HEK293 (cell line): ENCODE measurements at regions not wholly inside any gene's neighbourhood (a gene's known extent, or its start where the extent isn't known, plus 50 kb on each side); places are given as distances from the start of the nearest gene placed in this dataset.

Experiments
- CTCF ChIA-PET: fragments of 350-600 bp; formaldehyde crosslinking; extraction: SDS; loops from one replicate; lab custom pipeline; 2021; ENCODE audit warnings: antibody characterized with exemption; lab: Yijun Ruan, JAX
- POLR2A ChIA-PET: fragments of 300-600 bp; formaldehyde crosslinking; extraction: SDS; loops from one replicate; lab custom pipeline; 2020; ENCODE audit warnings: antibody characterized with exemption, inconsistent platforms; lab: Yijun Ruan, JAX
- H3K27ac ChIP-seq: fragments of 200-500 bp; sonication (Bioruptor generic); 2 replicates; pipeline ENCODE4 v1.5.1; 2014; ENCODE audit warnings: low read depth, low read length, control low read depth, inconsistent platforms; ENCODE audit errors: extremely low read depth
- H3K36me3 ChIP-seq, 2 experiments: fragments of 200-500 bp in 1 of 2; sonication (Bioruptor generic) in 1 of 2; 1 replicate in 1 of 2; 2 replicates in 1 of 2; pipeline ENCODE4 v1.5.1; 2014 to 2017; ENCODE audit warnings: inconsistent platforms in 2 of 2, low read length in 2 of 2; ENCODE audit not compliant: control insufficient read depth in 2 of 2, insufficient read depth in 1 of 2
- H3K4me1 ChIP-seq: fragments of 200-500 bp; sonication (Bioruptor generic); 2 replicates; pipeline ENCODE4 v1.5.1; 2014; ENCODE audit warnings: mild to moderate bottlenecking, low read length, inconsistent platforms; ENCODE audit not compliant: control insufficient read depth, insufficient read depth
- H3K4me3 ChIP-seq: 2 replicates; pipeline ENCODE4 v1.5.1; 2011; ENCODE audit warnings: low read depth, mild to moderate bottlenecking, control low read depth, low read length, moderate library complexity
- H3K9me3 ChIP-seq: fragments of 200-500 bp; sonication (Bioruptor generic); 2 replicates; pipeline ENCODE4 v1.5.1; 2014; ENCODE audit warnings: low read depth, low read length, inconsistent platforms; ENCODE audit not compliant: control insufficient read depth, insufficient read depth
- BCL11B ChIP-seq: fragments of 450-650 bp; formaldehyde crosslinking; IDR thresholded peaks from 2 replicates; pipeline ENCODE4 v1.5.1; 2016; ENCODE audit warnings: low read depth, missing biosample characterization, missing genetic modification characterization
- CTCF ChIP-seq: fragments of 450-650 bp; formaldehyde crosslinking; IDR thresholded peaks from 2 replicates; pipeline ENCODE4 v1.5.1; 2016; ENCODE audit warnings: missing biosample characterization, missing genetic modification characterization
- EGR2 ChIP-seq: fragments of 450-650 bp; formaldehyde crosslinking; IDR thresholded peaks from 2 replicates; pipeline ENCODE4 v1.5.1; 2016; ENCODE audit warnings: low read depth, missing biosample characterization, missing genetic modification characterization
- KLF1 ChIP-seq: fragments of 450-650 bp; formaldehyde crosslinking; IDR thresholded peaks from 2 replicates; pipeline ENCODE4 v1.5.1; 2016; ENCODE audit warnings: missing biosample characterization, missing genetic modification characterization
- MZF1 ChIP-seq: fragments of 450-650 bp; formaldehyde crosslinking; IDR thresholded peaks from 2 replicates; pipeline ENCODE4 v1.5.1; 2017; ENCODE audit warnings: missing biosample characterization, missing genetic modification characterization, borderline replicate concordance
- OSR2 ChIP-seq: fragments of 450-650 bp; formaldehyde crosslinking; IDR thresholded peaks from 2 replicates; pipeline ENCODE4 v1.5.1; 2016; ENCODE audit warnings: missing biosample characterization, missing genetic modification characterization
- PRDM1 ChIP-seq: fragments of 450-650 bp; formaldehyde crosslinking; IDR thresholded peaks from 2 replicates; pipeline ENCODE4; 2016; ENCODE audit warnings: missing biosample characterization, missing genetic modification characterization
- TRIM28 ChIP-seq: IDR thresholded peaks from 2 replicates; pipeline ENCODE4 v1.6.1; 2011; ENCODE audit warnings: low read length, control low read depth, borderline replicate concordance
- ZBTB44 ChIP-seq: fragments of 450-650 bp; IDR thresholded peaks from 2 replicates; pipeline ENCODE4 v1.5.1; 2018; ENCODE audit warnings: missing biosample characterization, mild to moderate bottlenecking, missing genetic modification characterization
- ZFP69B ChIP-seq: fragments of 450-650 bp; formaldehyde crosslinking; IDR thresholded peaks from 2 replicates; pipeline ENCODE4 v1.5.1; 2016; ENCODE audit warnings: missing biosample characterization, missing genetic modification characterization
- ZIC2 ChIP-seq: fragments of 450-650 bp; formaldehyde crosslinking; IDR thresholded peaks from 2 replicates; pipeline ENCODE4 v1.5.1; 2016; ENCODE audit warnings: missing biosample characterization, missing genetic modification characterization
- ZNF114 ChIP-seq: fragments of 450-650 bp; formaldehyde crosslinking; IDR thresholded peaks from 2 replicates; pipeline ENCODE4 v1.5.0; 2017; ENCODE audit warnings: missing biosample characterization, missing genetic modification characterization
- ZNF140 ChIP-seq: fragments of 450-650 bp; formaldehyde crosslinking; IDR thresholded peaks from 2 replicates; pipeline ENCODE4 v1.5.1; 2016; ENCODE audit warnings: missing biosample characterization, missing genetic modification characterization
- ZNF184 ChIP-seq: fragments of 450-650 bp; IDR thresholded peaks from 2 replicates; pipeline ENCODE4 v1.5.1; 2018; ENCODE audit warnings: missing biosample characterization, mild to moderate bottlenecking, missing genetic modification characterization
- ZNF23 ChIP-seq: fragments of 450-650 bp; formaldehyde crosslinking; IDR thresholded peaks from 2 replicates; pipeline ENCODE4 v1.5.1; 2016; ENCODE audit warnings: missing biosample characterization, missing genetic modification characterization, borderline replicate concordance
- ZNF24 ChIP-seq: fragments of 450-650 bp; formaldehyde crosslinking; IDR thresholded peaks from 2 replicates; pipeline ENCODE4 v1.5.1; 2016; ENCODE audit warnings: missing biosample characterization, missing genetic modification characterization
- ZNF302 ChIP-seq: fragments of 450-650 bp; formaldehyde crosslinking; IDR thresholded peaks from 2 replicates; pipeline ENCODE4 v1.5.1; 2016; ENCODE audit warnings: missing biosample characterization, missing genetic modification characterization, low read depth
- ZNF394 ChIP-seq: fragments of 450-650 bp; formaldehyde crosslinking; IDR thresholded peaks from 2 replicates; pipeline ENCODE4 v1.5.1; 2016; ENCODE audit warnings: missing biosample characterization, missing genetic modification characterization, mild to moderate bottlenecking, moderate library complexity, borderline replicate concordance
- ZNF423 ChIP-seq: fragments of 450-650 bp; formaldehyde crosslinking; IDR thresholded peaks from 2 replicates; pipeline ENCODE4 v1.5.1; 2016; ENCODE audit warnings: missing biosample characterization, missing genetic modification characterization
- ZNF510 ChIP-seq: fragments of 450-650 bp; formaldehyde crosslinking; IDR thresholded peaks from 2 replicates; pipeline ENCODE4 v1.5.1; 2018; ENCODE audit warnings: mild to moderate bottlenecking, missing genetic modification characterization, missing biosample characterization; ENCODE audit not compliant: insufficient replicate concordance
- ZNF514 ChIP-seq: fragments of 450-650 bp; formaldehyde crosslinking; IDR thresholded peaks from 2 replicates; pipeline ENCODE4 v1.5.1; 2016; ENCODE audit warnings: missing biosample characterization, missing genetic modification characterization
- ZNF530 ChIP-seq: fragments of 450-650 bp; formaldehyde crosslinking; IDR thresholded peaks from 2 replicates; pipeline ENCODE4 v1.5.1; 2016; ENCODE audit warnings: low read depth, missing biosample characterization, missing genetic modification characterization
- ZNF548 ChIP-seq: fragments of 450-650 bp; formaldehyde crosslinking; IDR thresholded peaks from 2 replicates; pipeline ENCODE4 v1.5.1; 2016; ENCODE audit warnings: missing biosample characterization, missing genetic modification characterization
- ZNF549 ChIP-seq: fragments of 450-650 bp; IDR thresholded peaks from 2 replicates; pipeline ENCODE4 v1.5.1; 2018; ENCODE audit warnings: missing biosample characterization, missing genetic modification characterization, mild to moderate bottlenecking, inconsistent platforms, moderate library complexity
- ZNF571 ChIP-seq: fragments of 450-650 bp; formaldehyde crosslinking; IDR thresholded peaks from 2 replicates; pipeline ENCODE4 v1.5.0; 2017; ENCODE audit warnings: missing biosample characterization, missing genetic modification characterization
- ZNF654 ChIP-seq: fragments of 450-650 bp; formaldehyde crosslinking; IDR thresholded peaks from 2 replicates; pipeline ENCODE4 v1.5.1; 2016; ENCODE audit warnings: low read depth, missing biosample characterization, missing genetic modification characterization
- ZNF670 ChIP-seq: fragments of 450-650 bp; formaldehyde crosslinking; IDR thresholded peaks from 2 replicates; pipeline ENCODE4 v1.5.1; 2016; ENCODE audit warnings: missing biosample characterization, missing genetic modification characterization, low read depth
- ZNF747 ChIP-seq: fragments of 450-650 bp; formaldehyde crosslinking; IDR thresholded peaks from 2 replicates; pipeline ENCODE4 v1.5.1; 2016; ENCODE audit warnings: missing biosample characterization, missing genetic modification characterization
- ZSCAN5A ChIP-seq: fragments of 450-650 bp; formaldehyde crosslinking; IDR thresholded peaks from 2 replicates; pipeline ENCODE4 v1.5.1; 2016; ENCODE audit warnings: missing biosample characterization, missing genetic modification characterization
- TF ChIP-seq, protein P1 (sequence below): fragments of 450-650 bp; formaldehyde crosslinking; optimal IDR thresholded peaks from 2 replicates; pipeline ENCODE3; 2016; ENCODE audit warnings: missing biosample characterization, mild to moderate bottlenecking, missing genetic modification characterization
- TF ChIP-seq, protein P2 (sequence below): fragments of 450-650 bp; formaldehyde crosslinking; IDR thresholded peaks from 2 replicates; pipeline ENCODE4 v1.5.1; 2017; ENCODE audit warnings: missing biosample characterization, missing genetic modification characterization

- CTCF ChIA-PET = interaction anchor here (0.6 kb wide), 1 partner anchor 1341 kb away, joined by 3 read pairs; no protein-coding TSS in a partner anchor
- TF ChIP-seq ZSCAN5A (tag by site-specific recombination) (no peak), ZNF114 (tag by site-specific recombination) (no peak), MZF1 (tag by site-specific recombination) (no peak), ZNF423 (tag by site-specific recombination) (no peak), ZNF747 (tag by site-specific recombination) (no peak), ZNF302 (tag by site-specific recombination) (no peak), TRIM28 (no peak), EGR2 (no peak), ZNF530 (tag by site-specific recombination) (no peak), ZNF654 (tag by site-specific recombination) (no peak), ZIC2 (tag by site-specific recombination) (no peak), ZNF549 (tag by site-specific recombination) (no peak), ZNF514 (tag by site-specific recombination) (no peak), ZNF24 (tag by site-specific recombination) (no peak), PRDM1 (tag by site-specific recombination) (no peak), OSR2 (tag by site-specific recombination) (no peak), ZNF571 (no peak), ZNF548 (tag by site-specific recombination) (no peak), ZNF394 (no peak)
- TF ChIP-seq, protein P1, sequence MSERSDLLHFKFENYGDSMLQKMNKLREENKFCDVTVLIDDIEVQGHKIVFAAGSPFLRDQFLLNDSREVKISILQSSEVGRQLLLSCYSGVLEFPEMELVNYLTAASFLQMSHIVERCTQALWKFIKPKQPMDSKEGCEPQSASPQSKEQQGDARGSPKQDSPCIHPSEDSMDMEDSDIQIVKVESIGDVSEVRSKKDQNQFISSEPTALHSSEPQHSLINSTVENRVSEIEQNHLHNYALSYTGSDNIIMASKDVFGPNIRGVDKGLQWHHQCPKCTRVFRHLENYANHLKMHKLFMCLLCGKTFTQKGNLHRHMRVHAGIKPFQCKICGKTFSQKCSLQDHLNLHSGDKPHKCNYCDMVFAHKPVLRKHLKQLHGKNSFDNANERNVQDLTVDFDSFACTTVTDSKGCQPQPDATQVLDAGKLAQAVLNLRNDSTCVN (tag by site-specific recombination) = no peak
- POLR2A ChIA-PET = no interaction called here
- Histone ChIP-seq H3K27ac (no peak overlapping the region), H3K36me3 (no peaks in the 10 kb centered on the region), H3K4me3 (no peak overlapping the region), H3K4me1 (no peaks in the 10 kb centered on the region), H3K9me3 (no peaks in the 10 kb centered on the region)
Observed at GRCh38 chr6:48475275-48475674, 364.3 kb upstream of the PTCHD4 start.

GRCh38 chr6:48474830-48475229 is 363.8 kb upstream of the PTCHD4 start:
- Histone ChIP-seq H3K9me3 (no peaks in the 10 kb centered on the region), H3K27ac (no peak overlapping the region), H3K4me3 (no peak overlapping the region), H3K36me3 (no peaks in the 10 kb centered on the region), H3K4me1 (no peaks in the 10 kb centered on the region)
- ChIA-PET POLR2A (no interaction called here), CTCF (no interaction called here)
- TF ChIP-seq ZNF184 (tag by site-specific recombination) (no peak), ZIC2 (tag by site-specific recombination) (no peak), ZNF670 (tag by site-specific recombination) (no peak), ZBTB44 (tag by site-specific recombination) (no peak), CTCF (tag by site-specific recombination) (no peak), KLF1 (no peak), ZNF140 (tag by site-specific recombination) (no peak), ZNF510 (tag by site-specific recombination) (no peak), ZFP69B (tag by site-specific recombination) (no peak), ZNF423 (tag by site-specific recombination) (no peak), ZNF23 (tag by site-specific recombination) (no peak), BCL11B (no peak)
- TF ChIP-seq, protein P2, sequence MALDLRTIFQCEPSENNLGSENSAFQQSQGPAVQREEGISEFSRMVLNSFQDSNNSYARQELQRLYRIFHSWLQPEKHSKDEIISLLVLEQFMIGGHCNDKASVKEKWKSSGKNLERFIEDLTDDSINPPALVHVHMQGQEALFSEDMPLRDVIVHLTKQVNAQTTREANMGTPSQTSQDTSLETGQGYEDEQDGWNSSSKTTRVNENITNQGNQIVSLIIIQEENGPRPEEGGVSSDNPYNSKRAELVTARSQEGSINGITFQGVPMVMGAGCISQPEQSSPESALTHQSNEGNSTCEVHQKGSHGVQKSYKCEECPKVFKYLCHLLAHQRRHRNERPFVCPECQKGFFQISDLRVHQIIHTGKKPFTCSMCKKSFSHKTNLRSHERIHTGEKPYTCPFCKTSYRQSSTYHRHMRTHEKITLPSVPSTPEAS = no peak
